ENCODE measurements at regions not wholly inside any gene's neighbourhood (a gene's known extent, or its start where the extent isn't known, plus 50 kb on each side); places are given as distances from the start of the nearest gene placed in this dataset.
A peak's percentile ranks its signal among the peaks of the same experiment; 100 is the strongest.

DNA sequence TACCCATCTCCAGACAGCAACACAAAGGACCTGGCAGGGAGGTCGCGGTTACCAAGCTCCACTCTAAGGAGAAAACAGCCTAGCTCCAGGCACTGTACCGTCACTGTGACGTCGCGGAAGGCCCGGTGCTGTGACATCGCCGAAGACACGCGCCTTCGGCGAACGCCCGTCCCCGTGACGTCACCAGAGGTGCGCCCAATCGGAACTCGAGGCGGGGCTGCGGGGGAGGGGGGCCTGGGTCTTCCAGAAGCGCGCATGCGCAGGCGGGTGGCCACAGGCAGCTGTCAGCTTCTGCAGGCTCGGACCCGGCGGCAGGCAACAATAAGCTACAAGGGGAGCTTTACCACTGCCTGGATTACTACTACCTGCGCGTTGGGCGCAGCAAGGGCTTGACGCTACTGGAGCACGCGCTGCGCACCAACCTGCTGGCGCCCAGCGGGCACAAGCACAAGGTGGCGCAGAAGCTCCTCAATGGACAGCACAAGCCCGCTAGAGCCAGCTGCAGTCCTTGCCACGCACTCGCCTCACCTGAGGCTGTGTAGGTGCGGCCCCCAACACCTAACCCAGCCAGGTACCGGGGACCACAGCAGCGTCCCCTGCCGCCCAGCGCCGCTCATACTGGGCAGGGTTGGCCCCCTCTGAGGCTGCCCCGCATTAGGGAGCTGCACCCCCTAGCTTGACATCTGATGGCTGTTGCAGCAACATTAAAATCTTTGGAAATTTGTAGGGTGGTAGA is 208.4 kb downstream of the TPST1 start:
- Histone ChIP-seq H3K4me1 (ENCODE audit: control insufficient read depth, insufficient read depth, low read length) (peaks cover 19% of the 10 kb centered on the region), H3K4me3 (ENCODE audit: low read depth, low read length) (peak overlapping the region; percentile 52), H3K27me3 (ENCODE audit: control insufficient read depth, insufficient read depth, low read length) (no peaks in the 10 kb centered on the region), H3K9me3 (ENCODE audit: control insufficient read depth, insufficient read depth, low read length) (no peaks in the 10 kb centered on the region), H3K27ac (ENCODE audit: low read depth, low read length) (peak overlapping the region; percentile 4), H3K36me3 (ENCODE audit: control insufficient read depth, insufficient read depth, low read length) (peaks cover 7% of the 10 kb centered on the region)
- DNase-seq (ENCODE audit: low read depth in 4 of 6, low spot score in 6 of 6) = peak; percentile 57 to 99 (median 88)
- WGBS (ENCODE audit: insufficient coverage) = under 1% methylated on average over 49 of the region's 49 CpGs

DNA sequence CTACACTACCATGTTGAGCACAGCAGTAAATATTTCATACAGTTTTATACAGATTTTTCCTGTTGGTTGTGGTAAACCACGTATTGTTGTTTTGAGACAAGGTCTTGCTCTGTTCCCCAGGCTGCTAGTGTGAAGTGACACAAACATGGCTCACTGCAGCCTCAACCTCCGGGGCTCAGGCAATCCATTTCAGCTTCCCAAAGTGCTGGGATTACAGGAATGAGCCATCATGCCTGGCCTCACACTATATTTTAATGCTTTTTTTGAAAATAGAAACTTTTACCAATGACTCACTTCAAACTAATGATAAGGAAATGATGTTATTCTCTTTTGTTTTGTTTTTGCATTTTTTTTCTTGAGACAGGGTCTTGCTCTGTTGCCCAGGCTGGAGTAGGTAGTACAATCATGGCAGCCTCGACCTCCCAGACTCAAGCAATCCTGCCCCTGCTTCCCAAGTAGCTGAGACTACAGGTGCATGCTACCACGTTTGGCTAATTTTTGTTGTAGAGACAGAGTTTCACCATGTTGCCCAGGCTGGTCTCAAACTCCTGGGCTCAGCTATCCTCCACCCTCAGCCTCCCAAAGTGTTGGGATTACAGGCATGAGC is 210.6 kb downstream of the TPST1 start:
- H3K9me3 ChIP-seq (ENCODE audit: control insufficient read depth, insufficient read depth, low read length) = no peaks in the 10 kb centered on the region
- no peaks in the 10 kb centered on the region for H3K27me3 ChIP-seq (ENCODE audit: control insufficient read depth, insufficient read depth, low read length)
- DNase-seq (ENCODE audit: low read depth in 4 of 6, low spot score in 6 of 6) = no peak
- 100% methylated on average over 2 of the region's 4 CpGs for WGBS (ENCODE audit: insufficient coverage)
- no peak overlapping the region for H3K4me3 ChIP-seq (ENCODE audit: low read depth, low read length)
- no peak overlapping the region for H3K27ac ChIP-seq (ENCODE audit: low read depth, low read length)
- peaks cover 19% of the 10 kb centered on the region for H3K4me1 ChIP-seq (ENCODE audit: control insufficient read depth, insufficient read depth, low read length)
- peaks cover 6% of the 10 kb centered on the region for H3K36me3 ChIP-seq (ENCODE audit: control insufficient read depth, insufficient read depth, low read length)

GRCh38 chr7:66418537-66418936 is 210.1 kb upstream of the KCTD7 start:
- 100% methylated on average over 2 of the region's 3 CpGs for WGBS (ENCODE audit: insufficient coverage)
- H3K27me3 ChIP-seq (ENCODE audit: control insufficient read depth, insufficient read depth, low read length) = no peaks in the 10 kb centered on the region
- DNase-seq (ENCODE audit: low read depth in 4 of 6, low spot score in 6 of 6) = no peak
- H3K27ac ChIP-seq (ENCODE audit: low read depth, low read length) = no peak overlapping the region
- no peaks in the 10 kb centered on the region for H3K36me3 ChIP-seq (ENCODE audit: control insufficient read depth, insufficient read depth, low read length)
- peaks cover 11% of the 10 kb centered on the region for H3K4me1 ChIP-seq (ENCODE audit: control insufficient read depth, insufficient read depth, low read length)
- H3K9me3 ChIP-seq (ENCODE audit: control insufficient read depth, insufficient read depth, low read length) = no peaks in the 10 kb centered on the region
- no peak overlapping the region for H3K4me3 ChIP-seq (ENCODE audit: low read depth, low read length)

DNA sequence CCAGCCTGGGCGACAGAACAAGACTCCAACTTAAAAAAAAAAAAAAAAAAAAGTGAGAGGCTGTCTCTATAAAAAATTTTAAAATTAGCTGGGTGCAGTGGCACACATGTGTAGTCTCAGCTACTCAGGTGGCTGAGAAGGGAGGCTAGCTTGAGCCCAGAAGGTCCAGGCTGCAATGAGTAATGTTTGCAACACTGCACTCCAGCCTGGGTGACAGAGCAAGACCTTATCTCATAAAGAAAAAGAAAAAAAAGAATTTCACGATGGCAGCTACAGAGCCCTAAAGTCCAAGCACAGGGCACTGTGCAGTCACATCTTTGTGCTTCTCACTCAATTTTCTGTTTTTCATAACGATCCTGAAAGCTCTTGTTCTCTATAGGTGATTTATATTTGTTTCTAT is 209.5 kb upstream of the KCTD7 start:
- Histone ChIP-seq H3K4me3 (ENCODE audit: low read depth, low read length) (no peak overlapping the region), H3K4me1 (ENCODE audit: control insufficient read depth, insufficient read depth, low read length) (peaks cover 4% of the 10 kb centered on the region), H3K27me3 (ENCODE audit: control insufficient read depth, insufficient read depth, low read length) (no peaks in the 10 kb centered on the region), H3K9me3 (ENCODE audit: control insufficient read depth, insufficient read depth, low read length) (no peaks in the 10 kb centered on the region), H3K36me3 (ENCODE audit: control insufficient read depth, insufficient read depth, low read length) (no peaks in the 10 kb centered on the region), H3K27ac (ENCODE audit: low read depth, low read length) (no peak overlapping the region)
- DNase-seq (ENCODE audit: low read depth in 4 of 6, low spot score in 6 of 6) = no peak
- WGBS (ENCODE audit: insufficient coverage) = no CpG with 5 or more reads among the region's 3 CpGs

DNA sequence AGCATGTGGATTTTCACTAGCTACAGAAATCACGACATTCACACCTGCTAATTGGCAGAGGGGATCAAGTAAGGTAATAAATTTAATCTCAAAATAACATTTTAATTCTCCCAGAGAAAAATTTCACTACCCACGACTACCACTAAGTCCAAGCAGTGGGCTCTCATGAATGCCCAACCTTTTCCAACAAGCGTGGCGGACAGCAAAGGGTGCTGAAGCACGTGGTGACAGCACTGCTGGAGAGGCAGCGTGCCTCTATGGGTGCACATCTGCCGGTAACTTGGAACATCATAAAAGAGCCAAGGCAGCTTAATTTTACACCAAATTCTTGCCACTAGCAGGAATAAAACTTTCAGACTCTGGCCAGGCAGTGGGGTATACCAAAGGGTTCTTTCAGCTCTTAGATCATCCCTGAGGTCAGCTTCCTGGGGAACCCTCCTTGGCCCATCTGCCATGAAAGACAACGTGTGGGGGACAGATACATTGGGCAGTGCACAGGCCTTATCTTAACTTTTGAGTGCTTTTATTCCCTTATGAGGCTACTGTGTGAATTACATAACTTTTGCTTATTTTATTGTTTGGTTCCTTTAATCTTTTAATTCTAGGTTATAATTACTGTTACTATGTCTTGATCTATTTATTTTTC is 206.7 kb upstream of the KCTD7 start:
- no peaks in the 10 kb centered on the region for H3K9me3 ChIP-seq (ENCODE audit: control insufficient read depth, insufficient read depth, low read length)
- no peaks in the 10 kb centered on the region for H3K27me3 ChIP-seq (ENCODE audit: control insufficient read depth, insufficient read depth, low read length)
- H3K4me3 ChIP-seq (ENCODE audit: low read depth, low read length) = no peak overlapping the region
- peaks cover 6% of the 10 kb centered on the region for H3K36me3 ChIP-seq (ENCODE audit: control insufficient read depth, insufficient read depth, low read length)
- H3K27ac ChIP-seq (ENCODE audit: low read depth, low read length) = no peak overlapping the region
- 93% methylated on average over 3 of the region's 8 CpGs for WGBS (ENCODE audit: insufficient coverage)
- H3K4me1 ChIP-seq (ENCODE audit: control insufficient read depth, insufficient read depth, low read length) = no peaks in the 10 kb centered on the region
- no peak for DNase-seq (ENCODE audit: low read depth in 4 of 6, low spot score in 6 of 6)

DNA sequence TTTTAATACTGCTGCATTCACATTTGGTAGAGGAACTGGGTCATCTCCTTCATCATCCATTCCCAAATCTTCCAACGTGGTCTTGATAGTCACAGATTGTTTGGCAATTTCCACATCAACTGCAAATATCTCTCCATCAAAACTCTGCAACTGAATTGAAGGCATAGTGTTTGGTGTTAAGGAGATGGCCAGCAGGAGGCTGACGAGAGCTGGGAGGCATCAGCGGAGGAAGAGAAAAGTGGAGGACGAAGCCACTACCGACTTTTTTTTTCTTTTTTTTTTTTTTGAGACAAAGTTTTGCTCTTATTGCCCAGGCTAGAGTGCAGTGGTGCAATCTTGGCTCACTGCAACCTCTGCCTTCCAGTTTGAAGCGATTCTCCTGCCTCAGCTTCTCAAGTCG is 205.0 kb upstream of the KCTD7 start:
- DNase-seq (ENCODE audit: low read depth in 4 of 6, low spot score in 6 of 6) = no peak
- WGBS (ENCODE audit: insufficient coverage) = 98% methylated on average over 6 of the region's 7 CpGs
- Histone ChIP-seq H3K9me3 (ENCODE audit: control insufficient read depth, insufficient read depth, low read length) (no peaks in the 10 kb centered on the region), H3K36me3 (ENCODE audit: control insufficient read depth, insufficient read depth, low read length) (peaks cover 6% of the 10 kb centered on the region), H3K4me3 (ENCODE audit: low read depth, low read length) (no peak overlapping the region), H3K27ac (ENCODE audit: low read depth, low read length) (no peak overlapping the region), H3K27me3 (ENCODE audit: control insufficient read depth, insufficient read depth, low read length) (no peaks in the 10 kb centered on the region), H3K4me1 (ENCODE audit: control insufficient read depth, insufficient read depth, low read length) (no peaks in the 10 kb centered on the region)

DNA sequence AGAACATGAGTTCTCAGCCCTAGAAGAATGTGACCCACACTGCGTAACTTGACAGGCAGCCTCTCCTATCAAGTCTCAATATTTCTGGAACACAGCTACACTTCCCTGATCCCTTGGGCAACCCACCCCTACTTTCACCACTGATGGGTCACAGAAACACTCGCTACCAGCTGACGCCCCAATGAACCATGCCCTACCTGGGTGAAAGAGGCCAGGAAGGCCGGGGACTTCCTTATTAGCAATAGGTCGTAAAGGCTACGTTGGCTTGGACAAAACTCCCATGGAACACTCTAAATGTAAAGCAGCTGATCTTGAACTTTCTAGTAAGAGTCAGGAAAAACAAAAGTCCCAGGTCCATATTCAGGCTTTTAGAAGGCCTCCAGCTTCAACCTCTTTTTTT is 202.3 kb upstream of the KCTD7 start:
- WGBS (ENCODE audit: insufficient coverage) = 84% methylated on average over 6 of the region's 6 CpGs
- Histone ChIP-seq H3K9me3 (ENCODE audit: control insufficient read depth, insufficient read depth, low read length) (no peaks in the 10 kb centered on the region), H3K4me1 (ENCODE audit: control insufficient read depth, insufficient read depth, low read length) (no peaks in the 10 kb centered on the region), H3K36me3 (ENCODE audit: control insufficient read depth, insufficient read depth, low read length) (peaks cover 6% of the 10 kb centered on the region), H3K4me3 (ENCODE audit: low read depth, low read length) (no peak overlapping the region), H3K27ac (ENCODE audit: low read depth, low read length) (no peak overlapping the region), H3K27me3 (ENCODE audit: control insufficient read depth, insufficient read depth, low read length) (no peaks in the 10 kb centered on the region)
- no peak for DNase-seq (ENCODE audit: low read depth in 4 of 6, low spot score in 6 of 6)

DNA sequence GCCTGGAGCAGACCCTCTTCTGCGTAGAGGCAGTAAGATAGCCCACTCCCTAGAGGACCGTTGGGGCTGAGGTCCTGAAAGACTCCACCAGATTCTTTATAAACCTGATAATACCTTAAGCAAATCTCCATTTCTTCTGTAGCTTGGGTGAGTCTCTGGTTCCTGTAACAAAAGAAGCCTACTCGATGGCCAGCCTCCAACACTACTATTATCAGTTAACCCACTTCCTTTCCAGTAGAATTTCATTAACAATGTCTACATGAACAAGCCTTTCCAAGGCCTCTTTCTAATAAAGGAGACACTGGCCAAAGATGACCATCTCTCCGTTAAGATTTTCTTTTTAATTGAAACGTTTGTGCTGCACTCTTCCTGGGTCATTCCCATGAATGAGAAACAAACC is 201.7 kb upstream of the KCTD7 start:
- no peaks in the 10 kb centered on the region for H3K9me3 ChIP-seq (ENCODE audit: control insufficient read depth, insufficient read depth, low read length)
- DNase-seq (ENCODE audit: low read depth in 4 of 6, low spot score in 6 of 6) = no peak
- WGBS (ENCODE audit: insufficient coverage) = 88% methylated on average over 4 of the region's 5 CpGs

GRCh38 chr7:66427956-66428355 is 200.7 kb upstream of the KCTD7 start:
- peaks cover 6% of the 10 kb centered on the region for H3K36me3 ChIP-seq (ENCODE audit: control insufficient read depth, insufficient read depth, low read length)
- DNase-seq (ENCODE audit: low read depth in 4 of 6, low spot score in 6 of 6) = no peak
- no peak overlapping the region for H3K4me3 ChIP-seq (ENCODE audit: low read depth, low read length)
- no peaks in the 10 kb centered on the region for H3K27me3 ChIP-seq (ENCODE audit: control insufficient read depth, insufficient read depth, low read length)
- no peaks in the 10 kb centered on the region for H3K9me3 ChIP-seq (ENCODE audit: control insufficient read depth, insufficient read depth, low read length)
- H3K27ac ChIP-seq (ENCODE audit: low read depth, low read length) = no peak overlapping the region
- no peaks in the 10 kb centered on the region for H3K4me1 ChIP-seq (ENCODE audit: control insufficient read depth, insufficient read depth, low read length)
- WGBS (ENCODE audit: insufficient coverage) = 91% methylated on average over 6 of the region's 7 CpGs

More for the DNA sequence above, 201.7 kb upstream of the KCTD7 start:
- Histone ChIP-seq H3K27me3 (ENCODE audit: control insufficient read depth, insufficient read depth, low read length) (no peaks in the 10 kb centered on the region), H3K27ac (ENCODE audit: low read depth, low read length) (no peak overlapping the region), H3K36me3 (ENCODE audit: control insufficient read depth, insufficient read depth, low read length) (peaks cover 6% of the 10 kb centered on the region), H3K4me3 (ENCODE audit: low read depth, low read length) (no peak overlapping the region), H3K4me1 (ENCODE audit: control insufficient read depth, insufficient read depth, low read length) (no peaks in the 10 kb centered on the region)
